Spleen (tissue), 7 donors: ENCODE measurements at regions not wholly inside any gene's neighbourhood (a gene's known extent, or its start where the extent isn't known, plus 50 kb on each side); places are given as distances from the start of the nearest gene placed in this dataset.

ENCODE experiments used
- CTCF ChIP-seq, 11 experiments: fragments of 200-600 bp in 7 of 11; fragments of 450-650 bp in 4 of 11; sonication (generic) in 4 of 11; IDR thresholded peaks in 8 of 11; conservative IDR thresholded peaks in 3 of 11; 1 replicate in 7 of 11; 2 replicates in 4 of 11; pipeline versions ENCODE4 v1.4.0 to v1.8.0; 2016 to 2021; ENCODE audit warnings: antibody characterized with exemption in 11 of 11, inconsistent platforms in 4 of 11, mild to moderate bottlenecking in 1 of 11
- POLR2AphosphoS5 ChIP-seq, 3 donors: sonication (generic); formaldehyde crosslinking; IDR thresholded peaks; one replicate each; pipeline ENCODE4 v1.5.1; 2017; ENCODE audit warnings: antibody characterized with exemption in 3 of 3
- donor health status: DM: no; HTN: no; CAD: no; lungs with moderate emphysema.
- donor health status: DM: no; HTN: no; CAD: no.
- donor health status: DM: no; HTN: no; CAD: no.

GRCh38 chr6:14478381-14479225, 361.0 kb downstream of the CD83 start:
- no peak for TF ChIP-seq CTCF (IDR thresholded peaks at IDR 0.05 in 8 of 11, conservative IDR thresholded peaks at IDR 0.05 in 3 of 11)
- TF ChIP-seq POLR2AphosphoS5 (IDR thresholded peaks at IDR 0.05) = no peak
